ENCODE measurements at regions not wholly inside any gene's neighbourhood (a gene's known extent, or its start where the extent isn't known, plus 50 kb on each side); places are given as distances from the start of the nearest gene placed in this dataset.

DNA sequence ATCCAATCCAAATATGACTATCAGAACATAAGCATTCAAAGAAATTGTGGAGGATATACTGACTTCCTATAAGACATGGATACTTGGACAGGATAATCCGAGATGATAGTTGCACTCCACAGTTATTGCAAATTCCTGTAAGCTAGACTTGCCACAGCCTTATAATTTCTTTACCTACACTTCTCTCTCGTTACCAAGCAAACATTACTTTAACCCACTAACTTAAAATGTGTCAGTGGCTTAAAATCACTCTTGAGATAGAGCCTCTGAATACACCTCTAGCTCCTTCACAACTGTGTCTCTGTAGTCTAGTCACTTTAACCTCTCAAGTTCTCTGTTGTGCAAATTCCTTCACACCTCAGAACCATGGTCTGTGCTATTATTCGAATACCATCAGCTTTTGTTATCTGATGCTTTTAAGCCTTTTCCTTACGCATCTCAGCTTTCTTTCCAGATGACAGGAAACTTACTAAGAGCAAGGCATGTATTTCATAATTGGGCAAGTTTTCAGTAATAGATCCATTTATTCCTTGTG, 474.9 kb upstream of the MIR17HG start:
- Histone ChIP-seq H3K27ac (replicated peaks) (no peak overlapping the region), H3K9me3 (replicated peaks) (peaks cover 6% of the 10 kb centered on the region), H3K4me1 (no peaks in the 10 kb centered on the region), H3K27me3 (ENCODE audit: low read depth) (no peaks in the 10 kb centered on the region), H3K36me3 (no peaks in the 10 kb centered on the region), H3K4me3 (no peak overlapping the region)
- intact Hi-C loops (cut with micrococcal nuclease) = no loop called here
- DNase-seq = no peak
- no peak for TF ChIP-seq CTCF (IDR thresholded peaks at IDR 0.05; ENCODE audit: borderline replicate concordance)

DNA sequence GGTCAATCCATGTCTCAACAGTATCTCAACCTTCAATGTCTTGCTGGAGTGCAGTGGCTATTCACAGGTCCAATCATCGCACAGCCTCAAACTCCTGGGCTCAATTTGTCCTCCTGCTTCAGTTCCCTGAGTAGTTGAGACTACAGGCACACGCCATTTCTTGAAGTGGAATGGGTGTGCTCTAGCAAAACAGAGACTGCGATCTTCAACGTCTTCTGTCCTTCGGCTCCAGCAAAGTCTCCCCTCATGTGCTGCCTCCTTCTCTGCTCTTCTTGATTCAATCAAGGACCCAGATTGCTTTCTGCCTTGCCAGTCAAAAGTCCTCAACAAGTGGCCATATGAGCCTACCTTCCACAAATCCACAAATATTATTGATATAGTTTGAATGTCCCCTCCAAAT, 466.7 kb upstream of the MIR17HG start:
- DNase-seq = no peak
- TF ChIP-seq CTCF (IDR thresholded peaks at IDR 0.05; ENCODE audit: borderline replicate concordance) = no peak
- H3K4me3 ChIP-seq = no peak overlapping the region
- intact Hi-C loops (cut with micrococcal nuclease) = no loop called here
- no peaks in the 10 kb centered on the region for H3K4me1 ChIP-seq
- H3K27me3 ChIP-seq (ENCODE audit: low read depth) = no peaks in the 10 kb centered on the region
- no peaks in the 10 kb centered on the region for H3K36me3 ChIP-seq
- no peaks in the 10 kb centered on the region for H3K9me3 ChIP-seq (replicated peaks)
- H3K27ac ChIP-seq (replicated peaks) = no peak overlapping the region

DNA sequence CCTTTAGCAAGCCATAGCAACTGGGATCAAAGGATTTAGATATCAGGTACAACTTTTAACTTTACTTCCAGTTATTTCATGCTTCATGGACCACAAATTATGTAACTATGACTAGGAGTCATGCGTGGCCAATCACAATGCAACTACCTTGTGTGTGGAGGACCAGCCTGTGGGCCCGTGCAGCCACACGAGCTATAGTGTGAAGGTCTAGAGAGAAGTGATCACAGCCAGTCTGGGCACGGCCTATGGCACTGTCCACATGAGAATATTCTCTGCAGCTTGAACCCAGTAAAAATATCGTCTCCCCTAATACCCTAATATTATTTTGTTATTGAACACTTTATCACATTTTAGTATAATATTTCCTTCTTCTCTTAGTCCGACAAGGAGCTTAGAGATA, 464.9 kb upstream of the MIR17HG start:
- DNase-seq = no peak
- no peak for TF ChIP-seq CTCF (IDR thresholded peaks at IDR 0.05; ENCODE audit: borderline replicate concordance)
- Histone ChIP-seq H3K9me3 (replicated peaks) (no peaks in the 10 kb centered on the region), H3K27me3 (ENCODE audit: low read depth) (no peaks in the 10 kb centered on the region), H3K4me3 (no peak overlapping the region), H3K36me3 (no peaks in the 10 kb centered on the region), H3K4me1 (no peaks in the 10 kb centered on the region), H3K27ac (replicated peaks) (no peak overlapping the region)
- intact Hi-C loops (cut with micrococcal nuclease) = no loop called here

GRCh38 chr13:90883592-90883991, 463.9 kb upstream of the MIR17HG start:
- Histone ChIP-seq H3K4me1 (no peaks in the 10 kb centered on the region), H3K9me3 (replicated peaks) (no peaks in the 10 kb centered on the region), H3K27me3 (ENCODE audit: low read depth) (no peaks in the 10 kb centered on the region), H3K4me3 (no peak overlapping the region), H3K27ac (replicated peaks) (no peak overlapping the region), H3K36me3 (no peaks in the 10 kb centered on the region)
- no peak for TF ChIP-seq CTCF (IDR thresholded peaks at IDR 0.05; ENCODE audit: borderline replicate concordance)
- intact Hi-C loops (cut with micrococcal nuclease) = no loop called here
- DNase-seq = no peak

DNA sequence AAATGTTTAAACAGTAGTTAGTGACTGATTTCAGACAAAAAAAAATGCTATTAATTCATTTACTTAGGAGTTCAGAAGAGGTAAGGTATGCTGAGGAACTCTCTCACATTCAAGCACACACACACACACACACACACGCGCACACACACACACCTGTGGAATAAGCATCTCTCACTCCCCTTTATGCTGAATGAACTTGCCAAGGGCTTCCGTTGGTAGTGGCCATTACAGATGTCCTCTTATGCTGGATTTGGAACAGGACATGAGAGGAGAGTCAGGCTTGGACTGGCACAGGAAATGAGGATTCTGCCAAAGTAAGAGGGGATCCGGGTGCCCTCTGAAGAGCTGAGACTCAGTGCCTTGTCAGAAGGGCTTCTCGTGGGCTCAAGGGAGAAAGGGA, 463.4 kb upstream of the MIR17HG start:
- Histone ChIP-seq H3K36me3 (no peaks in the 10 kb centered on the region), H3K27ac (replicated peaks) (no peak overlapping the region), H3K4me1 (no peaks in the 10 kb centered on the region), H3K9me3 (replicated peaks) (no peaks in the 10 kb centered on the region), H3K4me3 (no peak overlapping the region), H3K27me3 (ENCODE audit: low read depth) (no peaks in the 10 kb centered on the region)
- TF ChIP-seq CTCF (IDR thresholded peaks at IDR 0.05; ENCODE audit: borderline replicate concordance) = no peak
- DNase-seq = no peak
- intact Hi-C loops (cut with micrococcal nuclease) = no loop called here

All from left ventricle myocardium inferior (tissue), 1 donor.